OCI-LY1 (cell line): ENCODE measurements at regions not wholly inside any gene's neighbourhood (a gene's known extent, or its start where the extent isn't known, plus 50 kb on each side); places are given as distances from the start of the nearest gene placed in this dataset.

Experiments used
- H2AFZ ChIP-seq: fragments of 200-600 bp; sonication (generic), shearing (Covaris generic); 2 replicates; pipeline ENCODE4 v1.6.0; 2014; ENCODE audit warnings: antibody characterized with exemption, mild to moderate bottlenecking, low read length
- H3F3A ChIP-seq: fragments of 200-600 bp; sonication (generic), shearing (Covaris generic); 2 replicates; pipeline ENCODE4 v1.6.0; 2014; ENCODE audit warnings: mild to moderate bottlenecking, antibody characterized with exemption, low read length, moderate library complexity; ENCODE audit not compliant: insufficient read depth
- H3K27ac ChIP-seq: fragments of 200-600 bp; sonication (generic); 2 replicates; pipeline ENCODE4 v1.5.1; 2014; ENCODE audit warnings: low read length, mixed run types, mild to moderate bottlenecking, low read depth; ENCODE audit not compliant: poor library complexity, severe bottlenecking
- H3K27me3 ChIP-seq: fragments of 200-600 bp; sonication (generic); 2 replicates; pipeline ENCODE4 v1.6.0; 2014; ENCODE audit warnings: antibody characterized with exemption, mild to moderate bottlenecking, low read length, moderate library complexity; ENCODE audit not compliant: insufficient read depth
- H3K36me3 ChIP-seq: fragments of 200-600 bp; sonication (generic); 2 replicates; pipeline ENCODE4 v1.6.1; 2014; ENCODE audit warnings: mild to moderate bottlenecking, antibody characterized with exemption, low read length, moderate library complexity, mixed read lengths; ENCODE audit not compliant: insufficient read depth
- H3K4me1 ChIP-seq: fragments of 200-600 bp; sonication (generic); 2 replicates; pipeline ENCODE4 v1.5.1; 2014; ENCODE audit warnings: mild to moderate bottlenecking, low read length, moderate library complexity; ENCODE audit not compliant: insufficient read depth, severe bottlenecking
- H3K4me2 ChIP-seq: fragments of 200-600 bp; sonication (generic), shearing (Covaris generic); 2 replicates; pipeline ENCODE4 v1.6.1; 2014; ENCODE audit warnings: low read length
- H3K4me3 ChIP-seq: fragments of 200-600 bp; sonication (generic); 2 replicates; pipeline ENCODE4 v1.5.1; 2014; ENCODE audit warnings: low read length, low read depth, mild to moderate bottlenecking, mixed read lengths; ENCODE audit not compliant: poor library complexity, severe bottlenecking
- H3K79me2 ChIP-seq: fragments of 200-600 bp; shearing (Covaris generic); 2 replicates; pipeline ENCODE4 v1.6.1; 2016; ENCODE audit warnings: mixed run types, low read length, mixed read lengths; ENCODE audit not compliant: insufficient read depth
- H3K9ac ChIP-seq: fragments of 200-600 bp; sonication (generic), shearing (Covaris generic); 2 replicates; pipeline ENCODE4 v1.6.1; 2014; ENCODE audit warnings: mild to moderate bottlenecking, low read length, mixed read lengths
- H3K9me2 ChIP-seq: fragments of 200-600 bp; sonication (generic), shearing (Covaris generic); 2 replicates; pipeline ENCODE4 v1.6.1; 2014; ENCODE audit warnings: low read depth, mild to moderate bottlenecking, low read length, mixed read lengths
- H3K9me3 ChIP-seq: fragments of 200-600 bp; shearing (Covaris generic); 2 replicates; pipeline ENCODE4 v1.6.1; 2014; ENCODE audit warnings: low read length, mixed read lengths
- H4K20me1 ChIP-seq: fragments of 200-600 bp; sonication (generic), shearing (Covaris generic); 2 replicates; pipeline ENCODE4 v1.6.0; 2016; ENCODE audit warnings: mild to moderate bottlenecking, low read length; ENCODE audit not compliant: insufficient read depth
- EZH2 ChIP-seq: fragments of 200-600 bp; sonication (generic), shearing (Covaris generic); IDR thresholded peaks from 2 replicates; pipeline ENCODE4 v1.8.0; 2017; ENCODE audit warnings: borderline replicate concordance, mixed run types, mild to moderate bottlenecking, antibody characterized with exemption, low read length, moderate library complexity, mixed read lengths
- TF ChIP-seq, protein P1 (sequence below): fragments of 200-600 bp; sonication (generic), shearing (Covaris generic); IDR thresholded peaks from 2 replicates; pipeline ENCODE4 v1.5.1; 2017; ENCODE audit warnings: mild to moderate bottlenecking, antibody characterized with exemption, low read length, moderate library complexity, mixed read lengths

DNA sequence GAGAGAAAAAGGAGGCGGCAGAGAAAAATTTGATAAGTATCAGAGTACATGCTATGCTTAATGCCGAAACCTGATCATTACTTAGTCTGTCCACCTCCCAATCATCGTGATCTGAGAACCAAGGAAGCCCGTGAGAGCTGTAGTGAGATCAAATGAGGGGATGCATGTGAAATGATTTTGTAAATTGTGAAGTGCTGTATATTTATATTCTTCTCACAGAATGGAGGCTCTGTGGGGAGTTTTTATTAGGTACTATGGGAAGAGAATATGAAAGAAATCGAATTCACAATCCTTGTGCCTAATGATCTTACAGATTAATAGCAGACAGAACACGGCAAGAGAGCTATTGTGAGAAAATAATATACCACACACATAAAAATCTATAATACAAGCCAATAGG, 115.5 kb downstream of the LYPLAL1 start:
- Histone ChIP-seq H3F3A (no peaks in the 10 kb centered on the region), H3K36me3 (no peaks in the 10 kb centered on the region), H3K9me2 (no peaks in the 10 kb centered on the region), H3K4me1 (no peaks in the 10 kb centered on the region), H3K27me3 (no peaks in the 10 kb centered on the region), H4K20me1 (no peaks in the 10 kb centered on the region), H3K9ac (no peak overlapping the region), H3K4me2 (no peak overlapping the region), H2AFZ (no peak overlapping the region), H3K9me3 (no peaks in the 10 kb centered on the region), H3K27ac (no peak overlapping the region), H3K79me2 (no peaks in the 10 kb centered on the region), H3K4me3 (no peak overlapping the region)
- TF ChIP-seq EZH2 = no peak
- TF ChIP-seq, protein P1, sequence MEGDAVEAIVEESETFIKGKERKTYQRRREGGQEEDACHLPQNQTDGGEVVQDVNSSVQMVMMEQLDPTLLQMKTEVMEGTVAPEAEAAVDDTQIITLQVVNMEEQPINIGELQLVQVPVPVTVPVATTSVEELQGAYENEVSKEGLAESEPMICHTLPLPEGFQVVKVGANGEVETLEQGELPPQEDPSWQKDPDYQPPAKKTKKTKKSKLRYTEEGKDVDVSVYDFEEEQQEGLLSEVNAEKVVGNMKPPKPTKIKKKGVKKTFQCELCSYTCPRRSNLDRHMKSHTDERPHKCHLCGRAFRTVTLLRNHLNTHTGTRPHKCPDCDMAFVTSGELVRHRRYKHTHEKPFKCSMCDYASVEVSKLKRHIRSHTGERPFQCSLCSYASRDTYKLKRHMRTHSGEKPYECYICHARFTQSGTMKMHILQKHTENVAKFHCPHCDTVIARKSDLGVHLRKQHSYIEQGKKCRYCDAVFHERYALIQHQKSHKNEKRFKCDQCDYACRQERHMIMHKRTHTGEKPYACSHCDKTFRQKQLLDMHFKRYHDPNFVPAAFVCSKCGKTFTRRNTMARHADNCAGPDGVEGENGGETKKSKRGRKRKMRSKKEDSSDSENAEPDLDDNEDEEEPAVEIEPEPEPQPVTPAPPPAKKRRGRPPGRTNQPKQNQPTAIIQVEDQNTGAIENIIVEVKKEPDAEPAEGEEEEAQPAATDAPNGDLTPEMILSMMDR = no peak

DNA sequence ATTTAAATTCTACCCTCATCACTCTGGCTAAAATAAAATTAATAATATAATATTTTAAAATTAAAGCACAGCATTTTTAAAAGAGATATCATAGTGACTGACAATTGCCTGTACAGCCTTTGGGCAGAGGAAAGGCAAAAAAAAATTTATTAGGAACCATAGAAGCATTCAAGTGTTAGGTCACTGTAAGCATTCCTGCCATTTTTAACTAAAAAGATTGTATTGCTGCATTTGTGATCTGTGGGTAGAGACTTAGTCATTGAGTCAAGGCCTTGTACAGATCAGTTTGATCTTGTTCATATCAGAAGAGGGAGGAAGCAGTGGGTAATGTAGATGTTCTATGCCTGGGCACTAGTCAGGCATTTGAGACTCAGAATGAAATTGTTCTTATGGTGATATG, 109.9 kb downstream of the LYPLAL1 start:
- TF ChIP-seq, protein P1 = no peak
- H3K27ac ChIP-seq = no peak overlapping the region
- no peaks in the 10 kb centered on the region for H4K20me1 ChIP-seq
- no peaks in the 10 kb centered on the region for H3K9me3 ChIP-seq
- H3K36me3 ChIP-seq = no peaks in the 10 kb centered on the region
- H3K4me1 ChIP-seq = no peaks in the 10 kb centered on the region
- no peak overlapping the region for H3K4me2 ChIP-seq
- H3K4me3 ChIP-seq = no peak overlapping the region
- H3K27me3 ChIP-seq = no peaks in the 10 kb centered on the region
- no peak overlapping the region for H2AFZ ChIP-seq
- no peaks in the 10 kb centered on the region for H3K9me2 ChIP-seq
- H3F3A ChIP-seq = no peaks in the 10 kb centered on the region
- no peak overlapping the region for H3K9ac ChIP-seq
- no peaks in the 10 kb centered on the region for H3K79me2 ChIP-seq

DNA sequence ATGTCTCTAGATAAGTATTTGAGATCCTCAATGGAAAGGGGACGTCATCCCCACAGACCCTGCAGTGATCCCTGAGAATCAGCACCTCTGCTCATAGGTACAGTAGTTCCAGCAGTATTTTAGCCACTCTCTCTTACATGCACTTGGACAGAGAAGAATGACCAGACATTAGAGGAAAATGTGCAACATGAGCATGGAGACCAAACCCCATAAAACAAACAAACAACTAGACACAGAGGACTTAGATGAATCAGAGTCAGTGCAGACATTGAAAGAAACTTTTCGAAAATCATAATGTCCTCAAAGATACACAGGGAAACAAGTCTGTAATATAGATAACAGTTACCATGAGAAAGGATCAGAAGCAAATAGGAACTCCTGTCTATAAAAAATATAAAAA, 108.2 kb downstream of the LYPLAL1 start:
- Histone ChIP-seq H3K27ac (no peak overlapping the region), H3K4me2 (no peak overlapping the region)

More for the DNA sequence above, 108.2 kb downstream of the LYPLAL1 start:
- Histone ChIP-seq H4K20me1 (no peaks in the 10 kb centered on the region), H3K79me2 (no peaks in the 10 kb centered on the region), H3K4me3 (no peak overlapping the region), H3K9ac (no peak overlapping the region), H3K36me3 (no peaks in the 10 kb centered on the region), H2AFZ (no peak overlapping the region), H3K9me3 (no peaks in the 10 kb centered on the region), H3F3A (no peaks in the 10 kb centered on the region), H3K4me1 (no peaks in the 10 kb centered on the region), H3K27me3 (no peaks in the 10 kb centered on the region), H3K9me2 (no peaks in the 10 kb centered on the region)
- no peak for TF ChIP-seq EZH2
- TF ChIP-seq, protein P1 = no peak
